GM12878 (cell line): ENCODE measurements at regions not wholly inside any gene's neighbourhood (a gene's known extent, or its start where the extent isn't known, plus 50 kb on each side); places are given as distances from the start of the nearest gene placed in this dataset.

Source experiments
- ATAC-seq: fragments of 200-7000 bp; cut with Tn5 transposase; 3 replicates; pipeline ENCODE4 v1.9.1; 2020; ENCODE audit warnings: mild to moderate bottlenecking, moderate library complexity
- BruUV-seq: library from RNA; stranded (reverse); fragments of 400-500 nt; replicated peaks from 2 replicates; lab custom pipeline; 2021; lab: Mats Ljungman, UMichigan
- CTCF ChIA-PET: fragments of 300-600 bp; sonication (Branson Sonifier 250); formaldehyde crosslinking; extraction: SDS; loops from one replicate; lab custom pipeline; 2021; ENCODE audit warnings: inconsistent platforms; lab: Yijun Ruan, JAX
- POLR2A ChIA-PET: fragments of 350-600 bp; formaldehyde crosslinking; extraction: SDS; loops from one replicate; lab custom pipeline; 2021; ENCODE audit warnings: inconsistent platforms; lab: Charles Lee
- RAD21 ChIA-PET: fragments of 300-600 bp; sonication (Branson Sonifier 250); formaldehyde crosslinking; loops from one replicate; lab custom pipeline; 2023; ENCODE audit warnings: antibody characterized with exemption; ENCODE audit not compliant: unreplicated experiment; lab: Charles Lee
- SMC1A ChIA-PET: fragments of 300-600 bp; sonication (Branson Sonifier 250); formaldehyde crosslinking; loops from one replicate; lab custom pipeline; 2023; ENCODE audit not compliant: unreplicated experiment, uncharacterized antibody; lab: Charles Lee
- DNase-seq: peaks from one replicate; pipeline ENCODE4 v3.0.0-alpha.2; 2011; ENCODE audit warnings: low read depth, low spot score
- FAIRE-seq: peaks from 3 replicates; lab custom pipeline; 2011; peaks lifted over from hg19 to GRCh38; lab: Jason Lieb, UNC
- H2AFZ ChIP-seq: 2 replicates; pipeline ENCODE4 v1.6.0; 2011; ENCODE audit warnings: low read depth, low read length, control low read depth; ENCODE audit not compliant: control insufficient read depth
- H3K27ac ChIP-seq: 2 replicates; pipeline ENCODE4 v1.5.1; 2011; ENCODE audit warnings: control low read depth; ENCODE audit not compliant: control insufficient read depth, insufficient read depth
- H3K27me3 ChIP-seq, 2 experiments: replicated peaks in 1 of 2; 2 replicates each; pipeline versions ENCODE4 v1.6.0 to v1.6.1; 2011; ENCODE audit warnings: low read length in 1 of 2; ENCODE audit not compliant: control insufficient read depth in 2 of 2, insufficient read depth in 2 of 2
- H3K36me3 ChIP-seq, 2 experiments: 2 replicates each; pipeline ENCODE4 v1.5.1; 2011; ENCODE audit warnings: low read length in 1 of 2; ENCODE audit not compliant: control insufficient read depth in 2 of 2, insufficient read depth in 2 of 2
- H3K4me1 ChIP-seq: 2 replicates; pipeline ENCODE4 v1.6.1; 2011; ENCODE audit warnings: mild to moderate bottlenecking, low read length, moderate library complexity, mixed read lengths; ENCODE audit not compliant: control insufficient read depth, insufficient read depth
- H3K4me2 ChIP-seq: 2 replicates; pipeline ENCODE4 v1.6.0; 2011; ENCODE audit warnings: control low read depth; ENCODE audit not compliant: control insufficient read depth, insufficient read depth
- H3K4me3 ChIP-seq: fragments of 200-600 bp; sonication (generic); 2 replicates; pipeline ENCODE4 v1.5.1; 2016
- H3K79me2 ChIP-seq: 2 replicates; pipeline ENCODE4 v1.6.0; 2011; ENCODE audit warnings: low read length; ENCODE audit not compliant: control insufficient read depth, insufficient read depth
- H3K9ac ChIP-seq: 2 replicates; pipeline ENCODE4 v1.8.0; 2011; ENCODE audit warnings: low read length, control low read depth, mixed read lengths; ENCODE audit not compliant: control insufficient read depth, insufficient read depth
- H3K9me3 ChIP-seq: replicated peaks from 3 replicates; pipeline ENCODE4 v1.5.1; 2011; ENCODE audit warnings: mild to moderate bottlenecking, low read length; ENCODE audit not compliant: control insufficient read depth, insufficient read depth
- H4K20me1 ChIP-seq: 2 replicates; pipeline ENCODE4 v1.6.0; 2011; ENCODE audit not compliant: control insufficient read depth, insufficient read depth
- ASH2L ChIP-seq: fragments of 300-600, 200-600 bp; sonication (generic); IDR thresholded peaks from 2 replicates; pipeline ENCODE4 v1.6.1; 2017; ENCODE audit warnings: low read depth, mild to moderate bottlenecking, borderline replicate concordance
- CHD2 ChIP-seq: IDR thresholded peaks from 2 replicates; pipeline ENCODE4 v1.6.1; 2011; ENCODE audit warnings: low read depth, low read length, improper control_type of control experiment, borderline replicate concordance
- PKNOX1 ChIP-seq: fragments of 450-650 bp; IDR thresholded peaks from 2 replicates; pipeline ENCODE4 v1.6.1; 2016; ENCODE audit warnings: mild to moderate bottlenecking
- RELA ChIP-seq: fragments of 450-650 bp; IDR thresholded peaks from 2 replicates; pipeline ENCODE4 v1.8.0; 2014; ENCODE audit warnings: borderline replicate concordance; ENCODE audit not compliant: partially characterized antibody
- ZNF207 ChIP-seq: fragments of 450-650 bp; IDR thresholded peaks from 2 replicates; pipeline ENCODE4 v1.6.1; 2014; ENCODE audit warnings: antibody characterized with exemption, mild to moderate bottlenecking, borderline replicate concordance
- WGBS: methylation state at CpG from one replicate; pipeline ENCODE4 v1.1.6; 2016; ENCODE audit warnings: low lambda C conversion rate; ENCODE audit not compliant: insufficient replicate concordance, insufficient coverage; ENCODE audit errors: missing lambda C conversion rate; 5-methylcytosine and 5-hydroxymethylcytosine counted together
- in situ Hi-C: fragments of 300-500 bp; cut with MboI; formaldehyde crosslinking; loops from 9 replicates; pipeline ENCODE4 v1.14.3; 2018; ENCODE audit warnings: mixed read lengths
- intact Hi-C: fragments of 100-400 bp; cut with micrococcal nuclease; formaldehyde crosslinking; loops from one replicate; pipeline ENCODE4 v1.14.2; 2022; ENCODE audit not compliant: unreplicated experiment

- TF ChIP-seq ASH2L (no peak), RELA (no peak)
- TF ChIP-seq, all 136 proteins: peak for 0
These were observed 316.4 kb upstream of the ID2 start (continued) for GRCh38 chr2:8365331-8365910.

- H3K4me3 ChIP-seq: no peak overlapping the region
- FAIRE-seq (peak; percentile 23), ATAC-seq (no peak; the same call in 2 of the 3 replicates), DNase-seq (no peak)
- in situ Hi-C loops (no loop called here), intact Hi-C loops (no loop called here)
- H3K9ac ChIP-seq: no peak overlapping the region
- H3K4me1 ChIP-seq: peaks cover 9% of the 10 kb centered on the region
- no peaks in the 10 kb centered on the region for H3K79me2 ChIP-seq
- H3K9me3 ChIP-seq: peaks cover 2% of the 10 kb centered on the region; the same call in 2 of the 3 replicates
- RAD21 ChIA-PET: interaction anchor here (0.7 to 2.5 kb wide), 8 partner anchors 11 to 161 kb away, joined by 3 to 9 read pairs (median 4); no protein-coding TSS in a partner anchor
- H3K4me2 ChIP-seq: no peak overlapping the region
- POLR2A ChIA-PET: interaction anchor here (0.8 to 1.0 kb wide), 2 partner anchors 16 to 55 kb away, joined by 3 to 5 read pairs; no protein-coding TSS in a partner anchor
- H3K27me3 ChIP-seq: no peaks in the 10 kb centered on the region
- CTCF ChIA-PET: no interaction called here
- no peak overlapping the region for H3K27ac ChIP-seq
- TF ChIP-seq ZNF207: no peak
- TF ChIP-seq CHD2: no peak
- TF ChIP-seq PKNOX1: peak; percentile 60; the same call in 1 of the 2 replicates
- WGBS: 46% methylated on average over 3 of the region's 3 CpGs
- H2AFZ ChIP-seq: no peak overlapping the region
- no TSS peak for BruUV-seq
- SMC1A ChIA-PET: interaction anchor here (0.6 to 2.3 kb wide), 9 partner anchors 12 to 176 kb away, joined by 3 to 17 read pairs (median 3); no protein-coding TSS in a partner anchor
- H4K20me1 ChIP-seq: no peaks in the 10 kb centered on the region
- H3K36me3 ChIP-seq: no peaks in the 10 kb centered on the region
These were observed 314.0 kb upstream of the ID2 start for GRCh38 chr2:8367833-8368232.
